ENCODE measurements at regions not wholly inside any gene's neighbourhood (a gene's known extent, or its start where the extent isn't known, plus 50 kb on each side); places are given as distances from the start of the nearest gene placed in this dataset.
A peak's percentile ranks its signal among the peaks of the same experiment; 100 is the strongest.

DNA sequence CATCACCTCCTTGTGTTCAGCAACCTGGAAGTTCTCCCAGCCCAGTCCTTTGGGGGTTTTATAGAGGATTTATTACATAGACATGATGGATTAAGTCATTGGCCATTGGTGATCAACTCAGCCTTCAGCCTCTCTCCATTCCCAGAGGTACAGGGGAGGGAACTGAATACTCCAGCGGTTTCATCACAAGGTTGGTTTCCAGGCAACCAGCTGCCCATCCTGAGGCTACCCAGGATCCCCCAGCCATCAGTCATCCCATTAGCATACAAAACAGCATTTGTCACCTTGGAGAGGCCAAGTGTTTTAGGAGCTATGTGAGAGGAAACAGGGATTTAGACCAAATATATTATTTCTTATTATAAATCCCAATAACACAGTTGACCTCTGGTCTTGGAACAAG is 584.8 kb upstream of the NRP1 start:
- Histone ChIP-seq H3K79me2 (ENCODE audit: insufficient read depth, low read length) (no peaks in the 10 kb centered on the region), H3K4me2 (ENCODE audit: insufficient read depth, insufficient read length, low read length) (no peak overlapping the region), H4K91ac (ENCODE audit: insufficient read length, low read depth, low read length) (no peak overlapping the region), H4K20me1 (ENCODE audit: control insufficient read depth, insufficient read depth, insufficient read length) (no peaks in the 10 kb centered on the region), H3K27me3 (ENCODE audit: insufficient read depth, low read length) (no peaks in the 10 kb centered on the region), H2BK5ac (ENCODE audit: insufficient read length, low read length) (no peak overlapping the region), H2BK15ac (ENCODE audit: low read depth, low read length) (no peak overlapping the region), H3K23ac (ENCODE audit: insufficient read length, low read depth, low read length) (no peak overlapping the region), H3K56ac (ENCODE audit: insufficient read length, low read depth, low read length) (no peak overlapping the region), H2AFZ (ENCODE audit: low read length) (no peak overlapping the region), H2AK5ac (ENCODE audit: insufficient read length, low read length) (no peak overlapping the region), H3K79me1 (ENCODE audit: insufficient read depth, low read depth, low read length, poor library complexity, severe bottlenecking) (no peaks in the 10 kb centered on the region), H3K4ac (ENCODE audit: low read depth, low read length) (no peak overlapping the region), H3T11ph (ENCODE audit: low read length) (no peak overlapping the region), H3K14ac (ENCODE audit: insufficient read depth, low read length) (no peak overlapping the region), H3K9ac (ENCODE audit: extremely low read depth, insufficient read length, low read length) (no peak overlapping the region), H4K8ac (replicated peaks; ENCODE audit: insufficient read length, low read depth, low read length) (no peak overlapping the region), H3K27ac (ENCODE audit: insufficient read length, low read depth, low read length) (no peak overlapping the region), H3K18ac (ENCODE audit: insufficient read length, low read depth, low read length) (no peak overlapping the region), H3K23me2 (ENCODE audit: insufficient read length, low read depth, low read length, poor library complexity, severe bottlenecking) (no peaks in the 10 kb centered on the region), H3K4me1 (ENCODE audit: insufficient read depth, low read length) (no peaks in the 10 kb centered on the region), H2BK120ac (ENCODE audit: low read depth, low read length, poor library complexity, severe bottlenecking) (no peak overlapping the region), H4K5ac (ENCODE audit: insufficient read length, low read depth, low read length) (no peak overlapping the region), H2BK12ac (ENCODE audit: insufficient read length, low read depth, low read length) (no peak overlapping the region), H3K9me3 (ENCODE audit: control insufficient read depth, low read depth, low read length) (no peaks in the 10 kb centered on the region), H2BK20ac (ENCODE audit: low read depth, low read length, poor library complexity, severe bottlenecking) (no peak overlapping the region)
- Mint-ChIP-seq H3K4me3 (no peak overlapping the region), H3K36me3 (ENCODE audit: insufficient read depth in 1 of 3, low read depth in 3 of 3) (peaks cover 0 to 2% (median 0%) of the 10 kb centered on the region in 3 experiments; a peak in 2 of 7 replicates), H3K9me3 (peaks cover 2 to 9% of the 10 kb centered on the region in 2 experiments; a peak in 2 of 5 replicates), H3K27me3 (ENCODE audit: low read depth) (no peaks in the 10 kb centered on the region; the same call in 1 of the 2 replicates), H3K4me1 (no peaks in the 10 kb centered on the region), H3K27ac (peak overlapping the region in 1 of 3 experiments; percentile 52; a peak in 1 of 7 replicates)
- TF ChIP-seq, protein P1, sequence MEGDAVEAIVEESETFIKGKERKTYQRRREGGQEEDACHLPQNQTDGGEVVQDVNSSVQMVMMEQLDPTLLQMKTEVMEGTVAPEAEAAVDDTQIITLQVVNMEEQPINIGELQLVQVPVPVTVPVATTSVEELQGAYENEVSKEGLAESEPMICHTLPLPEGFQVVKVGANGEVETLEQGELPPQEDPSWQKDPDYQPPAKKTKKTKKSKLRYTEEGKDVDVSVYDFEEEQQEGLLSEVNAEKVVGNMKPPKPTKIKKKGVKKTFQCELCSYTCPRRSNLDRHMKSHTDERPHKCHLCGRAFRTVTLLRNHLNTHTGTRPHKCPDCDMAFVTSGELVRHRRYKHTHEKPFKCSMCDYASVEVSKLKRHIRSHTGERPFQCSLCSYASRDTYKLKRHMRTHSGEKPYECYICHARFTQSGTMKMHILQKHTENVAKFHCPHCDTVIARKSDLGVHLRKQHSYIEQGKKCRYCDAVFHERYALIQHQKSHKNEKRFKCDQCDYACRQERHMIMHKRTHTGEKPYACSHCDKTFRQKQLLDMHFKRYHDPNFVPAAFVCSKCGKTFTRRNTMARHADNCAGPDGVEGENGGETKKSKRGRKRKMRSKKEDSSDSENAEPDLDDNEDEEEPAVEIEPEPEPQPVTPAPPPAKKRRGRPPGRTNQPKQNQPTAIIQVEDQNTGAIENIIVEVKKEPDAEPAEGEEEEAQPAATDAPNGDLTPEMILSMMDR (conservative IDR thresholded peaks at IDR 0.05), result no peak
- no CpG with 5 or more reads among the region's 1 CpG for WGBS (ENCODE audit: extremely low coverage, insufficient read length, low lambda C conversion rate)
- no peak for DNase-seq

All from H9 (cell line).